ENCODE measurements at regions not wholly inside any gene's neighbourhood (a gene's known extent, or its start where the extent isn't known, plus 50 kb on each side); places are given as distances from the start of the nearest gene placed in this dataset.

GRCh38 chr4:4922441-4922840 lies 63.0 kb downstream of the MSX1 start:
- DNase-seq (ENCODE audit: low read depth) = no peak
- TF ChIP-seq, protein P1, sequence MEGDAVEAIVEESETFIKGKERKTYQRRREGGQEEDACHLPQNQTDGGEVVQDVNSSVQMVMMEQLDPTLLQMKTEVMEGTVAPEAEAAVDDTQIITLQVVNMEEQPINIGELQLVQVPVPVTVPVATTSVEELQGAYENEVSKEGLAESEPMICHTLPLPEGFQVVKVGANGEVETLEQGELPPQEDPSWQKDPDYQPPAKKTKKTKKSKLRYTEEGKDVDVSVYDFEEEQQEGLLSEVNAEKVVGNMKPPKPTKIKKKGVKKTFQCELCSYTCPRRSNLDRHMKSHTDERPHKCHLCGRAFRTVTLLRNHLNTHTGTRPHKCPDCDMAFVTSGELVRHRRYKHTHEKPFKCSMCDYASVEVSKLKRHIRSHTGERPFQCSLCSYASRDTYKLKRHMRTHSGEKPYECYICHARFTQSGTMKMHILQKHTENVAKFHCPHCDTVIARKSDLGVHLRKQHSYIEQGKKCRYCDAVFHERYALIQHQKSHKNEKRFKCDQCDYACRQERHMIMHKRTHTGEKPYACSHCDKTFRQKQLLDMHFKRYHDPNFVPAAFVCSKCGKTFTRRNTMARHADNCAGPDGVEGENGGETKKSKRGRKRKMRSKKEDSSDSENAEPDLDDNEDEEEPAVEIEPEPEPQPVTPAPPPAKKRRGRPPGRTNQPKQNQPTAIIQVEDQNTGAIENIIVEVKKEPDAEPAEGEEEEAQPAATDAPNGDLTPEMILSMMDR (conservative IDR thresholded peaks at IDR 0.05; ENCODE audit: low read depth, low read length) = no peak
- no peak overlapping the region for H3K4me3 ChIP-seq (ENCODE audit: low read depth, low read length)

GRCh38 chr4:4923201-4923600 lies 63.7 kb downstream of the MSX1 start:
- TF ChIP-seq, protein P1 (conservative IDR thresholded peaks at IDR 0.05; ENCODE audit: low read depth, low read length) = no peak

DNA sequence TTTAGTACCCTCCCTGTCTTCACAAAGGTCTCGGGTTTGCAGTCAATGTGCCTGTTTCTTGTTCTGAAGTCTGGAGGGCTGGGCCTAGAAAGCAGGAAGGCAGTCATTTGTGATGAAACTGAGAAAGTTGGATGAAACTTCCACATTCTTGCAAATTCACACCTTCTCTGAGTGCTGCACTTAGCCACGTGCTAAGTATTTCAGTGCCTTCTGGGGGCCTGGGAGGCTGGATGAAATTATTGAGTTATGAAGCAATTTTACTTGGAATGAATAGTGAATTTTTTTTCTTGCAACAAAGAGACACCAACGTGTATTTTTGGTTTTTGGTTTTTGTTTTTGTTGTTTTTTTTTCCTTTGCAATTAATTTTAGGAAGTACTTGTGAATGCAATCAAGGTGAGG lies 71.2 kb downstream of the MSX1 start:
- H3K4me3 ChIP-seq (ENCODE audit: low read depth, low read length) = no peak overlapping the region
- TF ChIP-seq, protein P1 (conservative IDR thresholded peaks at IDR 0.05; ENCODE audit: low read depth, low read length) = no peak
- no peak for DNase-seq (ENCODE audit: low read depth)

More at GRCh38 chr4:4923201-4923600, 63.7 kb downstream of the MSX1 start:
- DNase-seq (ENCODE audit: low read depth) = no peak
- H3K4me3 ChIP-seq (ENCODE audit: low read depth, low read length) = no peak overlapping the region

GRCh38 chr4:4935974-4936373 lies 76.5 kb downstream of the MSX1 start:
- no peak for DNase-seq (ENCODE audit: low read depth)
- TF ChIP-seq, protein P1 (conservative IDR thresholded peaks at IDR 0.05; ENCODE audit: low read depth, low read length) = no peak
- no peak overlapping the region for H3K4me3 ChIP-seq (ENCODE audit: low read depth, low read length)

DNA sequence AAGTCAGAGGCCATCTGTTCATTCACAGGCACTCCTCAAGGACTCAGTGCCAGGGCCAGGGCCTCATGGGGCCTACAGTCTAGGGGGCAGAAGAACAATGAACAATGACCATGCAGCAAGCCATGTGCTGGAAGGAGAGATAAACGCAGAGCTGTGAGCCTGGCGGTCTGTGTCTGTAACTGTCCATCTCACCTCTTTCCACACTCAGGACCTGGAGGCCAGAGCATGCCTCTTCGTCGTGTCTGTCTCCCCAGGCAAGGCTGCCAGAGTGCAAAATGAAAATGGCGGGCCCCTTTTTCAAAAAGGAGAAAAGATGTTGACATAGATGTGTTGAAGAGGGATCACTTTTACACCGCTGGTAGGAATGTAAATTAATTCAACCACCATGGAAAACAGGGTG lies 78.5 kb downstream of the MSX1 start:
- no peak overlapping the region for H3K4me3 ChIP-seq (ENCODE audit: low read depth, low read length)
- DNase-seq (ENCODE audit: low read depth) = no peak
- TF ChIP-seq, protein P1 (conservative IDR thresholded peaks at IDR 0.05; ENCODE audit: low read depth, low read length) = no peak

- DNase-seq (ENCODE audit: low read depth) = no peak
- TF ChIP-seq, protein P1 (conservative IDR thresholded peaks at IDR 0.05; ENCODE audit: low read depth, low read length) = no peak
- no peak overlapping the region for H3K4me3 ChIP-seq (ENCODE audit: low read depth, low read length)
Measured at GRCh38 chr4:4941751-4942150, 77.5 kb downstream of the CYTL1 start.

DNA sequence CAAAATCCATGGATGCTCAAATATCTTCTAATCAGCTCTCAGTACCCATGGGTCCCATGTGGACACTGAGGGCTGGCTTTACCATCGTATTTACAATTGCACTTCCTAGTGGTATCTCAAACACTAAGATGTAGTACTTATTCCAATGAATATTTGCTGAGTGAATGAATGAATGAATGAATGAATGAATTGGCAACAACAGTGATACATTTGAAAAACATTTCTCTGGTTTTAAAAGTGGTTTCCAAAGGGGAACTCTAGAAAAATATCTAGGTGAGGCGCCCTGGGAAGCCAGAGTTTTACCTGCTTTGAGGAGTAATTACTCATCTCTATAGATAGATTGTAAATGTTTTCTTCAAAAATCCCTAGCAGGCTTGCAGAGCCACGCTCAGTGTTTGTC lies 76.6 kb downstream of the CYTL1 start:
- no peak for DNase-seq (ENCODE audit: low read depth)
- H3K4me3 ChIP-seq (ENCODE audit: low read depth, low read length) = no peak overlapping the region
- TF ChIP-seq, protein P1 (conservative IDR thresholded peaks at IDR 0.05; ENCODE audit: low read depth, low read length) = no peak

Measured in choroid plexus epithelial cell (primary cell).